Right cardiac atrium (tissue), 5 donors: ENCODE measurements at regions not wholly inside any gene's neighbourhood (a gene's known extent, or its start where the extent isn't known, plus 50 kb on each side); places are given as distances from the start of the nearest gene placed in this dataset.
A peak's percentile ranks its signal among the peaks of the same experiment; 100 is the strongest.
"Not testable (repeated sequence)": the region's sequence is repeated elsewhere in the genome, so short reads cannot be mapped to it uniquely, and the experiment has no call there.

Experiments used
- ATAC-seq, 2 donors: fragments of 200-7000 bp; cut with Tn5 transposase; one replicate each; pipeline versions ENCODE4 v1.8.0 to v1.9.1; 2020; ENCODE audit warnings: moderate library complexity in 2 of 2, mild to moderate bottlenecking in 1 of 2
- DNase-seq, 3 donors: peaks; one replicate each; pipeline ENCODE4 v3.0.0-alpha.2; 2020
- H3K27ac ChIP-seq: one replicate; pipeline ENCODE4 v1.5.1; 2013; ENCODE audit warnings: mild to moderate bottlenecking, low read length, control low read depth, moderate library complexity
- H3K27me3 ChIP-seq: one replicate; pipeline ENCODE4 v1.6.1; 2013; ENCODE audit not compliant: control insufficient read depth, insufficient read depth
- H3K4me1 ChIP-seq: one replicate; pipeline ENCODE4 v1.6.1; 2013; ENCODE audit warnings: low read length; ENCODE audit not compliant: control insufficient read depth, insufficient read depth
- H3K4me3 ChIP-seq: one replicate; pipeline ENCODE4 v1.5.1; 2013; ENCODE audit warnings: low read length, control low read depth
- H3K9me3 ChIP-seq: one replicate; pipeline ENCODE4 v1.6.1; 2013; ENCODE audit warnings: low read length; ENCODE audit not compliant: control insufficient read depth
- WGBS: extraction: QIAGEN DNeasy Blood & Tissue Kit; methylation state at CpG from one replicate; pipeline ENCODE4 v1.1.7; 2013; 5-methylcytosine and 5-hydroxymethylcytosine counted together
- intact Hi-C, 4 donors: fragments of 100-400 bp; cut with DNase I; formaldehyde crosslinking; loops; one replicate each; pipeline versions ENCODE4 v1.11.0 to v1.14.0; 2022 to 2023
- donor health status: healthy with polysubstance abuse.
- donor health status: DM: no; HTN: yes; CAD: no.
- donor health status: DM: no; HTN: no; CAD: no.
- donor health status: DM: no; HTN: yes; CAD: no; lungs with severe emphysema.
- donor health status: DM: yes; HTN: yes; CAD: no.

GRCh38 chr2:39898934-39899333 lies 119.9 kb upstream of the THUMPD2 start:
- no peaks in the 10 kb centered on the region for H3K9me3 ChIP-seq
- DNase-seq (no peak), ATAC-seq (no peak)
- H3K27ac ChIP-seq: no peak overlapping the region
- H3K4me3 ChIP-seq: no peak overlapping the region
- 83% methylated on average over 3 of the region's 3 CpGs for WGBS
- H3K4me1 ChIP-seq: no peaks in the 10 kb centered on the region
- no peaks in the 10 kb centered on the region for H3K27me3 ChIP-seq
- intact Hi-C loops: no loop called here

- Histone ChIP-seq H3K4me3 (no peak overlapping the region), H3K27ac (no peak overlapping the region), H3K9me3 (no peaks in the 10 kb centered on the region), H3K4me1 (no peaks in the 10 kb centered on the region), H3K27me3 (no peaks in the 10 kb centered on the region)
- DNase-seq (no peak), ATAC-seq (no peak)
- 86% methylated on average over 5 of the region's 5 CpGs for WGBS
- intact Hi-C loops: no loop called here
Observed at GRCh38 chr2:39897273-39897672, 118.2 kb upstream of the THUMPD2 start.

GRCh38 chr2:39894082-39894481 lies 115.0 kb upstream of the THUMPD2 start:
- ATAC-seq (no peak), DNase-seq (no peak)
- Histone ChIP-seq H3K27me3 (no peaks in the 10 kb centered on the region), H3K27ac (no peak overlapping the region), H3K9me3 (no peaks in the 10 kb centered on the region), H3K4me3 (no peak overlapping the region), H3K4me1 (no peaks in the 10 kb centered on the region)
- intact Hi-C loops: no loop called here
- WGBS: 92% methylated on average over 8 of the region's 8 CpGs

GRCh38 chr2:39893616-39894015 lies 114.6 kb upstream of the THUMPD2 start:
- Histone ChIP-seq H3K27me3 (no peaks in the 10 kb centered on the region), H3K27ac (no peak overlapping the region), H3K9me3 (no peaks in the 10 kb centered on the region), H3K4me3 (no peak overlapping the region), H3K4me1 (no peaks in the 10 kb centered on the region)
- ATAC-seq: no peak
- DNase-seq: no peak
- 50% methylated on average over 4 of the region's 4 CpGs for WGBS
- intact Hi-C loops: no loop called here

GRCh38 chr2:39881948-39882347 lies 102.9 kb upstream of the THUMPD2 start:
- Histone ChIP-seq H3K4me3 (no peak overlapping the region), H3K27me3 (no peaks in the 10 kb centered on the region), H3K27ac (no peak overlapping the region), H3K4me1 (no peaks in the 10 kb centered on the region), H3K9me3 (no peaks in the 10 kb centered on the region)
- ATAC-seq (no peak), DNase-seq (no peak)
- intact Hi-C loops: no loop called here
- 56% methylated on average over 1 of the region's 1 CpG for WGBS

- no peak overlapping the region for H3K4me3 ChIP-seq
- H3K4me1 ChIP-seq: no peaks in the 10 kb centered on the region
- H3K27ac ChIP-seq: no peak overlapping the region
- intact Hi-C loops: no loop called here
- no peaks in the 10 kb centered on the region for H3K27me3 ChIP-seq
- no peaks in the 10 kb centered on the region for H3K9me3 ChIP-seq
- ATAC-seq (no peak), DNase-seq (no peak)
Observed at GRCh38 chr2:39881494-39881893, 102.4 kb upstream of the THUMPD2 start.

- H3K4me3 ChIP-seq, H3K27ac ChIP-seq, H3K4me1 ChIP-seq, ATAC-seq, H3K27me3 ChIP-seq, H3K9me3 ChIP-seq, DNase-seq, intact Hi-C loops: not testable (repeated sequence)
- WGBS: 89% methylated on average over 2 of the region's 2 CpGs
Observed at GRCh38 chr2:39879001-39879400, 99.9 kb upstream of the THUMPD2 start.

- ATAC-seq: no peak
- Histone ChIP-seq H3K27me3 (no peaks in the 10 kb centered on the region), H3K4me1 (peaks cover 2% of the 10 kb centered on the region), H3K27ac (no peak overlapping the region), H3K4me3 (no peak overlapping the region), H3K9me3 (no peaks in the 10 kb centered on the region)
- DNase-seq: no peak
- 88% methylated on average over 1 of the region's 1 CpG for WGBS
- intact Hi-C loops: no loop called here
Observed at GRCh38 chr2:39875914-39876267, 96.8 kb upstream of the THUMPD2 start.

- peak; percentile 61 to 66 (median 66) for DNase-seq
- H3K4me3 ChIP-seq: no peak overlapping the region
- no peaks in the 10 kb centered on the region for H3K9me3 ChIP-seq
- intact Hi-C loops: no loop called here
- H3K27ac ChIP-seq: no peak overlapping the region
- whole genome bisulfite sequencing: 53% methylated on average over 5 of the region's 5 CpGs
- H3K4me1 ChIP-seq: peaks cover 2% of the 10 kb centered on the region
- ATAC-seq: peak; percentile 92 to 94
- H3K27me3 ChIP-seq: no peaks in the 10 kb centered on the region
Observed at GRCh38 chr2:39875182-39875913, 96.3 kb upstream of the THUMPD2 start.

GRCh38 chr2:39874236-39874635 lies 95.2 kb upstream of the THUMPD2 start:
- Histone ChIP-seq H3K27me3 (no peaks in the 10 kb centered on the region), H3K27ac (no peak overlapping the region), H3K9me3 (no peaks in the 10 kb centered on the region), H3K4me3 (no peak overlapping the region), H3K4me1 (peaks cover 2% of the 10 kb centered on the region)
- intact Hi-C loops: no loop called here
- no peak for ATAC-seq
- 92% methylated on average over 4 of the region's 4 CpGs for WGBS
- DNase-seq: no peak

- WGBS: 91% methylated on average over 3 of the region's 3 CpGs
- no peak overlapping the region for H3K4me3 ChIP-seq
- DNase-seq (no peak), ATAC-seq (no peak)
- H3K9me3 ChIP-seq: no peaks in the 10 kb centered on the region
- H3K27ac ChIP-seq: no peak overlapping the region
- intact Hi-C loops: no loop called here
- peaks cover 2% of the 10 kb centered on the region for H3K4me1 ChIP-seq
- H3K27me3 ChIP-seq: no peaks in the 10 kb centered on the region
Observed at GRCh38 chr2:39873586-39873985, 94.5 kb upstream of the THUMPD2 start.

- WGBS: 97% methylated on average over 2 of the region's 2 CpGs
- ATAC-seq: no peak
- H3K4me3 ChIP-seq: no peak overlapping the region
- H3K27me3 ChIP-seq: no peaks in the 10 kb centered on the region
- no peaks in the 10 kb centered on the region for H3K9me3 ChIP-seq
- no peak overlapping the region for H3K27ac ChIP-seq
- intact Hi-C loops: no loop called here
- H3K4me1 ChIP-seq: peaks cover 2% of the 10 kb centered on the region
- no peak for DNase-seq
Observed at GRCh38 chr2:39872748-39873147, 93.7 kb upstream of the THUMPD2 start.
